ENCODE measurements at regions not wholly inside any gene's neighbourhood (a gene's known extent, or its start where the extent isn't known, plus 50 kb on each side); places are given as distances from the start of the nearest gene placed in this dataset.
"Not testable (repeated sequence)": the region's sequence is repeated elsewhere in the genome, so short reads cannot be mapped to it uniquely, and the experiment has no call there.

- no peaks in the 10 kb centered on the region for H3K9me3 ChIP-seq (ENCODE audit: control insufficient read depth, low read length)
Observed at GRCh38 chr6:100096936-100097335, 102.9 kb upstream of the MCHR2 start.

GRCh38 chr6:100096341-100096740, 102.3 kb upstream of the MCHR2 start:
- H3K9ac ChIP-seq (ENCODE audit: low read length) = no peak overlapping the region
- H3K4me3 ChIP-seq (ENCODE audit: low read length) = no peak overlapping the region
- no peaks in the 10 kb centered on the region for H3K36me3 ChIP-seq (ENCODE audit: control insufficient read depth, insufficient read depth, low read length)
- H3K27me3 ChIP-seq (ENCODE audit: control insufficient read depth, insufficient read depth, low read length) = no peaks in the 10 kb centered on the region
- H3K9me3 ChIP-seq (ENCODE audit: control insufficient read depth, low read length) = no peaks in the 10 kb centered on the region
- no peaks in the 10 kb centered on the region for H3K4me1 ChIP-seq (ENCODE audit: control insufficient read depth, insufficient read depth, low read length)

More at GRCh38 chr6:100096936-100097335, 102.9 kb upstream of the MCHR2 start:
- Histone ChIP-seq H3K9ac (ENCODE audit: low read length) (no peak overlapping the region), H3K4me3 (ENCODE audit: low read length) (no peak overlapping the region), H3K27me3 (ENCODE audit: control insufficient read depth, insufficient read depth, low read length) (no peaks in the 10 kb centered on the region), H3K4me1 (ENCODE audit: control insufficient read depth, insufficient read depth, low read length) (no peaks in the 10 kb centered on the region), H3K36me3 (ENCODE audit: control insufficient read depth, insufficient read depth, low read length) (no peaks in the 10 kb centered on the region)

- Histone ChIP-seq H3K36me3 (ENCODE audit: control insufficient read depth, insufficient read depth, low read length) (no peaks in the 10 kb centered on the region), H3K9ac (ENCODE audit: low read length) (no peak overlapping the region)
Observed at GRCh38 chr6:100093405-100093804, 99.4 kb upstream of the MCHR2 start.

GRCh38 chr6:100088009-100088408, 94.0 kb upstream of the MCHR2 start:
- H3K4me1 ChIP-seq (ENCODE audit: control insufficient read depth, insufficient read depth, low read length) = no peaks in the 10 kb centered on the region
- H3K9me3 ChIP-seq (ENCODE audit: control insufficient read depth, low read length) = no peaks in the 10 kb centered on the region
- no peaks in the 10 kb centered on the region for H3K36me3 ChIP-seq (ENCODE audit: control insufficient read depth, insufficient read depth, low read length)
- no peaks in the 10 kb centered on the region for H3K27me3 ChIP-seq (ENCODE audit: control insufficient read depth, insufficient read depth, low read length)
- H3K9ac ChIP-seq (ENCODE audit: low read length) = no peak overlapping the region
- H3K4me3 ChIP-seq (ENCODE audit: low read length) = no peak overlapping the region

More at GRCh38 chr6:100093405-100093804, 99.4 kb upstream of the MCHR2 start:
- H3K4me1 ChIP-seq (ENCODE audit: control insufficient read depth, insufficient read depth, low read length) = no peaks in the 10 kb centered on the region
- H3K9me3 ChIP-seq (ENCODE audit: control insufficient read depth, low read length) = no peaks in the 10 kb centered on the region
- H3K4me3 ChIP-seq (ENCODE audit: low read length) = no peak overlapping the region
- no peaks in the 10 kb centered on the region for H3K27me3 ChIP-seq (ENCODE audit: control insufficient read depth, insufficient read depth, low read length)

GRCh38 chr6:100084991-100085364, 91.0 kb upstream of the MCHR2 start:
- Histone ChIP-seq H3K9ac (ENCODE audit: low read length) (no peak overlapping the region), H3K27me3 (ENCODE audit: control insufficient read depth, insufficient read depth, low read length) (no peaks in the 10 kb centered on the region), H3K9me3 (ENCODE audit: control insufficient read depth, low read length) (no peaks in the 10 kb centered on the region), H3K36me3 (ENCODE audit: control insufficient read depth, insufficient read depth, low read length) (no peaks in the 10 kb centered on the region), H3K4me1 (ENCODE audit: control insufficient read depth, insufficient read depth, low read length) (no peaks in the 10 kb centered on the region), H3K4me3 (ENCODE audit: low read length) (no peak overlapping the region)

- Histone ChIP-seq H3K9ac (ENCODE audit: low read length) (no peak overlapping the region), H3K4me3 (ENCODE audit: low read length) (no peak overlapping the region), H3K27me3 (ENCODE audit: control insufficient read depth, insufficient read depth, low read length) (no peaks in the 10 kb centered on the region), H3K36me3 (ENCODE audit: control insufficient read depth, insufficient read depth, low read length) (no peaks in the 10 kb centered on the region), H3K4me1 (ENCODE audit: control insufficient read depth, insufficient read depth, low read length) (no peaks in the 10 kb centered on the region), H3K9me3 (ENCODE audit: control insufficient read depth, low read length) (no peaks in the 10 kb centered on the region)
Observed at GRCh38 chr6:100084316-100084990, 90.4 kb upstream of the MCHR2 start.

GRCh38 chr6:100078509-100078908, 84.5 kb upstream of the MCHR2 start:
- Histone ChIP-seq H3K36me3 (ENCODE audit: control insufficient read depth, insufficient read depth, low read length) (no peaks in the 10 kb centered on the region), H3K9me3 (ENCODE audit: control insufficient read depth, low read length) (no peaks in the 10 kb centered on the region), H3K9ac (ENCODE audit: low read length) (no peak overlapping the region), H3K27me3 (ENCODE audit: control insufficient read depth, insufficient read depth, low read length) (no peaks in the 10 kb centered on the region), H3K4me1 (ENCODE audit: control insufficient read depth, insufficient read depth, low read length) (no peaks in the 10 kb centered on the region), H3K4me3 (ENCODE audit: low read length) (no peak overlapping the region)

GRCh38 chr6:100065348-100065747, 71.3 kb upstream of the MCHR2 start:
- Histone ChIP-seq H3K9me3 (ENCODE audit: control insufficient read depth, low read length) (no peaks in the 10 kb centered on the region), H3K27me3 (ENCODE audit: control insufficient read depth, insufficient read depth, low read length) (no peaks in the 10 kb centered on the region)

GRCh38 chr6:100062621-100063020, 68.6 kb upstream of the MCHR2 start:
- no peak overlapping the region for H3K9ac ChIP-seq (ENCODE audit: low read length)
- no peaks in the 10 kb centered on the region for H3K4me1 ChIP-seq (ENCODE audit: control insufficient read depth, insufficient read depth, low read length)
- no peaks in the 10 kb centered on the region for H3K27me3 ChIP-seq (ENCODE audit: control insufficient read depth, insufficient read depth, low read length)
- H3K4me3 ChIP-seq (ENCODE audit: low read length) = no peak overlapping the region
- H3K9me3 ChIP-seq (ENCODE audit: control insufficient read depth, low read length) = no peaks in the 10 kb centered on the region
- H3K36me3 ChIP-seq (ENCODE audit: control insufficient read depth, insufficient read depth, low read length) = no peaks in the 10 kb centered on the region

More at GRCh38 chr6:100065348-100065747, 71.3 kb upstream of the MCHR2 start:
- no peak overlapping the region for H3K4me3 ChIP-seq (ENCODE audit: low read length)
- no peaks in the 10 kb centered on the region for H3K36me3 ChIP-seq (ENCODE audit: control insufficient read depth, insufficient read depth, low read length)
- no peak overlapping the region for H3K9ac ChIP-seq (ENCODE audit: low read length)
- no peaks in the 10 kb centered on the region for H3K4me1 ChIP-seq (ENCODE audit: control insufficient read depth, insufficient read depth, low read length)

GRCh38 chr6:100057941-100058340, 63.9 kb upstream of the MCHR2 start:
- H3K36me3 ChIP-seq (ENCODE audit: control insufficient read depth, insufficient read depth, low read length) = no peaks in the 10 kb centered on the region
- H3K4me1 ChIP-seq (ENCODE audit: control insufficient read depth, insufficient read depth, low read length) = no peaks in the 10 kb centered on the region
- no peaks in the 10 kb centered on the region for H3K9me3 ChIP-seq (ENCODE audit: control insufficient read depth, low read length)
- H3K4me3 ChIP-seq (ENCODE audit: low read length) = no peak overlapping the region
- no peak overlapping the region for H3K9ac ChIP-seq (ENCODE audit: low read length)
- no peaks in the 10 kb centered on the region for H3K27me3 ChIP-seq (ENCODE audit: control insufficient read depth, insufficient read depth, low read length)

- Histone ChIP-seq H3K9me3 (ENCODE audit: control insufficient read depth, low read length) (no peaks in the 10 kb centered on the region), H3K9ac (ENCODE audit: low read length) (no peak overlapping the region), H3K36me3 (ENCODE audit: control insufficient read depth, insufficient read depth, low read length) (no peaks in the 10 kb centered on the region), H3K4me1 (ENCODE audit: control insufficient read depth, insufficient read depth, low read length) (no peaks in the 10 kb centered on the region), H3K27me3 (ENCODE audit: control insufficient read depth, insufficient read depth, low read length) (no peaks in the 10 kb centered on the region), H3K4me3 (ENCODE audit: low read length) (no peak overlapping the region)
Observed at GRCh38 chr6:100050550-100050949, 56.5 kb upstream of the MCHR2 start.

- not testable (repeated sequence) for H3K9ac ChIP-seq (ENCODE audit: low read length); H3K4me3 ChIP-seq (ENCODE audit: low read length); H3K4me1 ChIP-seq (ENCODE audit: control insufficient read depth, insufficient read depth, low read length); H3K9me3 ChIP-seq (ENCODE audit: control insufficient read depth, low read length); H3K36me3 ChIP-seq (ENCODE audit: control insufficient read depth, insufficient read depth, low read length); H3K27me3 ChIP-seq (ENCODE audit: control insufficient read depth, insufficient read depth, low read length)
Observed at GRCh38 chr6:100043961-100044360, 49.9 kb upstream of the MCHR2 start.

Measured in mucosa of stomach (tissue), 1 donor.